ENCODE measurements at regions not wholly inside any gene's neighbourhood (a gene's known extent, or its start where the extent isn't known, plus 50 kb on each side); places are given as distances from the start of the nearest gene placed in this dataset.
A peak's percentile ranks its signal among the peaks of the same experiment; 100 is the strongest.
"Not testable (repeated sequence)": the region's sequence is repeated elsewhere in the genome, so short reads cannot be mapped to it uniquely, and the experiment has no call there.

- DNase-seq = no peak
Observed at GRCh38 chr16:59124056-59124455, 389.9 kb upstream of the GOT2 start.

- no peak for DNase-seq
Observed at GRCh38 chr16:59123479-59123878, 389.4 kb upstream of the GOT2 start.

- no peak for DNase-seq
Observed at GRCh38 chr16:59122262-59122537, 388.1 kb upstream of the GOT2 start.

GRCh38 chr16:59121411-59122261, 387.5 kb upstream of the GOT2 start:
- no peak for DNase-seq

- no peak for DNase-seq
Observed at GRCh38 chr16:59116744-59117143, 382.6 kb upstream of the GOT2 start.

GRCh38 chr16:59114790-59115189, 380.7 kb upstream of the GOT2 start:
- DNase-seq = no peak

- no peak for DNase-seq
Observed at GRCh38 chr16:59113004-59113670, 379.0 kb upstream of the GOT2 start.

GRCh38 chr16:59111280-59111679, 377.2 kb upstream of the GOT2 start:
- DNase-seq = no peak

GRCh38 chr16:59108374-59108773, 374.3 kb upstream of the GOT2 start:
- no peak for DNase-seq

GRCh38 chr16:59096682-59097081, 362.6 kb upstream of the GOT2 start:
- not testable (repeated sequence) for DNase-seq

GRCh38 chr16:59090541-59090940, 356.4 kb upstream of the GOT2 start:
- no peak for DNase-seq

GRCh38 chr16:59088431-59088830, 354.3 kb upstream of the GOT2 start:
- no peak for DNase-seq

GRCh38 chr16:59087641-59088040, 353.5 kb upstream of the GOT2 start:
- DNase-seq = no peak

- DNase-seq = peak in 10 of 56 donors; percentile 0 to 18 (median 3)
Observed at GRCh38 chr16:59067205-59067604, 333.1 kb upstream of the GOT2 start.

- DNase-seq = no peak
Observed at GRCh38 chr16:59060207-59060606, 326.1 kb upstream of the GOT2 start.

- DNase-seq = no peak
Observed at GRCh38 chr16:59058250-59058649, 324.1 kb upstream of the GOT2 start.

GRCh38 chr16:59053911-59054310, 319.8 kb upstream of the GOT2 start:
- no peak for DNase-seq

GRCh38 chr16:59052231-59052630, 318.1 kb upstream of the GOT2 start:
- no peak for DNase-seq

- no peak for DNase-seq
Observed at GRCh38 chr16:59048876-59049275, 314.8 kb upstream of the GOT2 start.

- DNase-seq = no peak
Observed at GRCh38 chr16:59047114-59047513, 313.0 kb upstream of the GOT2 start.

GRCh38 chr16:59046335-59046734, 312.2 kb upstream of the GOT2 start:
- DNase-seq = no peak

- no peak for DNase-seq
Observed at GRCh38 chr16:59045501-59045900, 311.4 kb upstream of the GOT2 start.

GRCh38 chr16:59044616-59045015, 310.5 kb upstream of the GOT2 start:
- DNase-seq = no peak
